ENCODE measurements at regions not wholly inside any gene's neighbourhood (a gene's known extent, or its start where the extent isn't known, plus 50 kb on each side); places are given as distances from the start of the nearest gene placed in this dataset.

- intact Hi-C loops (cut with DNase I; ENCODE audit: low total_unique reads) (no loop called here), in situ Hi-C loops (cut with MboI; ENCODE audit: low sequenced_read_pairs in 4 of 4) (no loop called here)
- Histone ChIP-seq H3K27me3 (no peaks in the 10 kb centered on the region), H3K9me3 (no peaks in the 10 kb centered on the region), H3K4me3 (no peak overlapping the region), H3K27ac (no peak overlapping the region), H3K4me1 (no peaks in the 10 kb centered on the region), H3K36me3 (no peaks in the 10 kb centered on the region)
- TF ChIP-seq, protein P1, sequence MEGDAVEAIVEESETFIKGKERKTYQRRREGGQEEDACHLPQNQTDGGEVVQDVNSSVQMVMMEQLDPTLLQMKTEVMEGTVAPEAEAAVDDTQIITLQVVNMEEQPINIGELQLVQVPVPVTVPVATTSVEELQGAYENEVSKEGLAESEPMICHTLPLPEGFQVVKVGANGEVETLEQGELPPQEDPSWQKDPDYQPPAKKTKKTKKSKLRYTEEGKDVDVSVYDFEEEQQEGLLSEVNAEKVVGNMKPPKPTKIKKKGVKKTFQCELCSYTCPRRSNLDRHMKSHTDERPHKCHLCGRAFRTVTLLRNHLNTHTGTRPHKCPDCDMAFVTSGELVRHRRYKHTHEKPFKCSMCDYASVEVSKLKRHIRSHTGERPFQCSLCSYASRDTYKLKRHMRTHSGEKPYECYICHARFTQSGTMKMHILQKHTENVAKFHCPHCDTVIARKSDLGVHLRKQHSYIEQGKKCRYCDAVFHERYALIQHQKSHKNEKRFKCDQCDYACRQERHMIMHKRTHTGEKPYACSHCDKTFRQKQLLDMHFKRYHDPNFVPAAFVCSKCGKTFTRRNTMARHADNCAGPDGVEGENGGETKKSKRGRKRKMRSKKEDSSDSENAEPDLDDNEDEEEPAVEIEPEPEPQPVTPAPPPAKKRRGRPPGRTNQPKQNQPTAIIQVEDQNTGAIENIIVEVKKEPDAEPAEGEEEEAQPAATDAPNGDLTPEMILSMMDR (IDR thresholded peaks at IDR 0.05 in 4 of 5, conservative IDR thresholded peaks at IDR 0.05 in 1 of 5): no peak
- no peak for TF ChIP-seq POLR2A (IDR thresholded peaks at IDR 0.05)
- ATAC-seq: no peak
- no peak for DNase-seq
Observed at GRCh38 chr5:24135536-24135935, 509.2 kb downstream of the CDH10 start.

- no peaks in the 10 kb centered on the region for H3K4me1 ChIP-seq
- DNase-seq (no peak), ATAC-seq (no peak)
- TF ChIP-seq POLR2A (IDR thresholded peaks at IDR 0.05): no peak
- TF ChIP-seq, protein P1 (IDR thresholded peaks at IDR 0.05 in 4 of 5, conservative IDR thresholded peaks at IDR 0.05 in 1 of 5): no peak
- intact Hi-C loops (cut with DNase I; ENCODE audit: low total_unique reads) (no loop called here), in situ Hi-C loops (cut with MboI; ENCODE audit: low sequenced_read_pairs in 4 of 4) (no loop called here)
- no peak overlapping the region for H3K27ac ChIP-seq
- H3K4me3 ChIP-seq: no peak overlapping the region
- H3K36me3 ChIP-seq: no peaks in the 10 kb centered on the region
- H3K9me3 ChIP-seq: no peaks in the 10 kb centered on the region
- H3K27me3 ChIP-seq: no peaks in the 10 kb centered on the region
Observed at GRCh38 chr5:24141046-24141445, 503.7 kb downstream of the CDH10 start.

GRCh38 chr5:24142341-24142740, 502.4 kb downstream of the CDH10 start:
- intact Hi-C loops (cut with DNase I; ENCODE audit: low total_unique reads) (no loop called here), in situ Hi-C loops (cut with MboI; ENCODE audit: low sequenced_read_pairs in 4 of 4) (no loop called here)
- no peak for ATAC-seq
- no peaks in the 10 kb centered on the region for H3K9me3 ChIP-seq
- TF ChIP-seq, protein P1 (IDR thresholded peaks at IDR 0.05 in 4 of 5, conservative IDR thresholded peaks at IDR 0.05 in 1 of 5): no peak
- no peak for TF ChIP-seq POLR2A (IDR thresholded peaks at IDR 0.05)
- no peaks in the 10 kb centered on the region for H3K27me3 ChIP-seq
- H3K4me3 ChIP-seq: no peak overlapping the region
- H3K4me1 ChIP-seq: no peaks in the 10 kb centered on the region
- H3K27ac ChIP-seq: no peak overlapping the region
- no peaks in the 10 kb centered on the region for H3K36me3 ChIP-seq
- DNase-seq: no peak

- H3K36me3 ChIP-seq: no peaks in the 10 kb centered on the region
- DNase-seq (no peak), ATAC-seq (no peak)
- in situ Hi-C loops (cut with MboI; ENCODE audit: low sequenced_read_pairs in 4 of 4): no loop called here
- H3K27ac ChIP-seq: no peak overlapping the region
- H3K9me3 ChIP-seq: no peaks in the 10 kb centered on the region
- intact Hi-C loops (cut with DNase I; ENCODE audit: low total_unique reads): no loop called here
- no peaks in the 10 kb centered on the region for H3K4me1 ChIP-seq
- no peaks in the 10 kb centered on the region for H3K27me3 ChIP-seq
- H3K4me3 ChIP-seq: no peak overlapping the region
- TF ChIP-seq POLR2A (IDR thresholded peaks at IDR 0.05): no peak
- TF ChIP-seq, protein P1 (IDR thresholded peaks at IDR 0.05 in 4 of 5, conservative IDR thresholded peaks at IDR 0.05 in 1 of 5): no peak
Observed at GRCh38 chr5:24145806-24146205, 499.0 kb downstream of the CDH10 start.

DNA sequence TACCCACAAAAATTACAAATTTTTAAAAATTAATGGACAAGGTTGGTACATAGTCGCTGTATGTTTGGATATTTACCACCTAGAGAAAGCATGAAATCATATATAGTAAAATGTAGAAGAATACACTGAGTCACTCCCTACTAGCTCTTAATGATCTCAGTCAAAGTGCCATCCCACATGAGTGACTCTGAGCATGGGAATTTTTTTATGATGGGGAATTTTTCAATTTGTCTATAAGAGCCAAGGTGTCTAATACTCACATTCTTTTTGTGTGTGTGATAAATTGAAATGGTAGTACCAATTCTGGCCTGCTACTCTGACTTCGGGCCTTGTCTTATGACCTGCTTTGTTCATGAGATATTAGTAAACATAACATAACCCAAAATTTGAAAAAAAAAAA, 483.2 kb downstream of the CDH10 start:
- DNase-seq (no peak), ATAC-seq (no peak)
- TF ChIP-seq POLR2A (IDR thresholded peaks at IDR 0.05): no peak
- TF ChIP-seq, protein P1 (IDR thresholded peaks at IDR 0.05 in 4 of 5, conservative IDR thresholded peaks at IDR 0.05 in 1 of 5): no peak
- Histone ChIP-seq H3K36me3 (no peaks in the 10 kb centered on the region), H3K27ac (no peak overlapping the region), H3K4me3 (no peak overlapping the region), H3K27me3 (no peaks in the 10 kb centered on the region), H3K9me3 (no peaks in the 10 kb centered on the region), H3K4me1 (no peaks in the 10 kb centered on the region)
- in situ Hi-C loops (cut with MboI; ENCODE audit: low sequenced_read_pairs in 4 of 4) (no loop called here), intact Hi-C loops (cut with DNase I; ENCODE audit: low total_unique reads) (no loop called here)
